HepG2 (cell line): ENCODE measurements at regions not wholly inside any gene's neighbourhood (a gene's known extent, or its start where the extent isn't known, plus 50 kb on each side); places are given as distances from the start of the nearest gene placed in this dataset.

Experiments used
- ATAC-seq: fragments of 200-7000 bp; cut with Tn5 transposase; 3 replicates; pipeline ENCODE4 v1.9.1; 2020; ENCODE audit warnings: mild to moderate bottlenecking, moderate library complexity
- BruUV-seq: library from RNA; stranded (reverse); fragments of 400-500 nt; replicated peaks from 2 replicates; lab custom pipeline; 2021; lab: Mats Ljungman, UMichigan
- CTCF ChIA-PET: fragments of 300-600 bp; formaldehyde crosslinking; extraction: SDS; loops from one replicate; lab custom pipeline; 2021; ENCODE audit warnings: low total read pairs, inconsistent platforms, low intra/inter-chr PET ratio; lab: Yijun Ruan, JAX
- POLR2A ChIA-PET: fragments of 350-600 bp; sonication (Branson Sonifier 250); formaldehyde crosslinking; loops from one replicate; lab custom pipeline; 2020; ENCODE audit warnings: antibody characterized with exemption, inconsistent platforms; lab: Yijun Ruan, JAX
- DNase-seq: peaks from one replicate; pipeline ENCODE4 v3.0.0-alpha.2; 2015; ENCODE audit warnings: low spot score
- FAIRE-seq: peaks from 3 replicates; lab custom pipeline; 2011; peaks lifted over from hg19 to GRCh38; lab: Jason Lieb, UNC
- H2AFZ ChIP-seq: one replicate; pipeline ENCODE4 v1.6.1; 2011; ENCODE audit warnings: low read length, inconsistent platforms
- H3K27ac ChIP-seq: fragments of 300-600 bp; 3 replicates; pipeline ENCODE4 v1.8.0; 2011; ENCODE audit warnings: mixed run types, mild to moderate bottlenecking, mixed read lengths, low read length, inconsistent platforms; ENCODE audit not compliant: insufficient read depth; ENCODE audit errors: extremely low read length
- H3K27me3 ChIP-seq, 2 experiments: fragments of 200-600 bp in 1 of 2; 2 replicates in 1 of 2; 3 replicates in 1 of 2; pipeline versions ENCODE4 v1.6.0 to v1.8.0; 2011; ENCODE audit warnings: low read length in 2 of 2, mild to moderate bottlenecking in 2 of 2, moderate library complexity in 2 of 2, inconsistent platforms in 1 of 2; ENCODE audit not compliant: insufficient read depth in 2 of 2, control insufficient read depth in 1 of 2
- H3K36me3 ChIP-seq, 2 experiments: fragments of 200-600 bp in 1 of 2; replicated peaks in 1 of 2; 2 replicates in 1 of 2; 3 replicates in 1 of 2; pipeline versions ENCODE4 v1.5.1 to v1.8.0; 2011; ENCODE audit warnings: low read length in 2 of 2, inconsistent platforms in 1 of 2; ENCODE audit not compliant: insufficient read depth in 2 of 2, control insufficient read depth in 1 of 2
- H3K4me1 ChIP-seq: 2 replicates; pipeline ENCODE4 v1.5.1; 2012; ENCODE audit warnings: low read length, inconsistent platforms; ENCODE audit not compliant: insufficient read depth
- H3K4me2 ChIP-seq: 2 replicates; pipeline ENCODE4 v1.6.0; 2011; ENCODE audit warnings: low read depth, low read length, inconsistent platforms
- H3K4me3 ChIP-seq, 3 experiments: fragments of 200-600 bp in 1 of 3; sonication (generic), shearing (Covaris generic) in 1 of 3; replicated peaks in 1 of 3; 2 replicates each; pipeline ENCODE4 v1.5.1; 2011 to 2016; ENCODE audit warnings: low read length in 3 of 3, inconsistent platforms in 2 of 3, low read depth in 2 of 3, mild to moderate bottlenecking in 2 of 3, control low read depth in 1 of 3, mixed read lengths in 1 of 3; ENCODE audit not compliant: insufficient read depth in 1 of 3
- H3K79me2 ChIP-seq: one replicate; pipeline ENCODE4 v1.6.1; 2011; ENCODE audit warnings: low read length, inconsistent platforms; ENCODE audit not compliant: insufficient read depth
- H3K9ac ChIP-seq: 2 replicates; pipeline ENCODE4 v1.6.0; 2011; ENCODE audit warnings: mild to moderate bottlenecking, low read depth, low read length, inconsistent platforms; ENCODE audit not compliant: insufficient read depth
- H3K9me3 ChIP-seq: 2 replicates; pipeline ENCODE4 v1.5.1; 2012; ENCODE audit warnings: mild to moderate bottlenecking, low read length
- H4K20me1 ChIP-seq: 2 replicates; pipeline ENCODE4 v1.6.0; 2011; ENCODE audit warnings: inconsistent platforms, mild to moderate bottlenecking, low read length, moderate library complexity; ENCODE audit not compliant: insufficient read depth
- KAT8 ChIP-seq: IDR thresholded peaks from 2 replicates; pipeline ENCODE4 v1.6.1; 2016; ENCODE audit warnings: missing genetic modification reagents, missing compliant biosample characterization
- PITX1 ChIP-seq: sonication (generic); formaldehyde crosslinking; IDR thresholded peaks from 2 replicates; pipeline ENCODE4 v1.5.1; 2020; ENCODE audit warnings: mild to moderate bottlenecking, missing genetic modification reagents
- REXO4 ChIP-seq: sonication (generic); formaldehyde crosslinking; IDR thresholded peaks from 2 replicates; pipeline ENCODE4 v1.8.0; 2022; ENCODE audit warnings: missing genetic modification reagents, mild to moderate bottlenecking, borderline replicate concordance
- WIZ ChIP-seq: sonication (generic); formaldehyde crosslinking; IDR thresholded peaks from 2 replicates; pipeline ENCODE4 v1.5.1; 2020; ENCODE audit warnings: mild to moderate bottlenecking, missing genetic modification reagents
- YEATS2 ChIP-seq: sonication (generic); formaldehyde crosslinking; IDR thresholded peaks from 2 replicates; pipeline ENCODE4 v1.4.0; 2020; ENCODE audit warnings: missing genetic modification reagents, borderline replicate concordance
- ZBTB20 ChIP-seq: sonication (generic); formaldehyde crosslinking; IDR thresholded peaks from 2 replicates; pipeline ENCODE4 v1.8.1; 2023; ENCODE audit warnings: missing genetic modification reagents, low read depth, mild to moderate bottlenecking, borderline replicate concordance
- ZNF207 ChIP-seq: fragments of 450-650 bp; IDR thresholded peaks from 2 replicates; pipeline ENCODE4 v1.6.1; 2016; ENCODE audit warnings: antibody characterized with exemption, borderline replicate concordance
- ZNF343 ChIP-seq: sonication (generic); formaldehyde crosslinking; IDR thresholded peaks from 2 replicates; pipeline ENCODE4 v1.4.0; 2020; ENCODE audit warnings: mild to moderate bottlenecking, missing genetic modification reagents
- ZNF674 ChIP-seq: sonication (generic); formaldehyde crosslinking; IDR thresholded peaks from 2 replicates; pipeline ENCODE4 v1.5.0; 2020; ENCODE audit warnings: low read depth, mild to moderate bottlenecking, missing genetic modification reagents
- ZNF839 ChIP-seq: sonication (generic); formaldehyde crosslinking; IDR thresholded peaks from 2 replicates; pipeline ENCODE4 v1.4.0; 2020; ENCODE audit warnings: missing genetic modification reagents, mild to moderate bottlenecking, borderline replicate concordance
- ZSCAN22 ChIP-seq: sonication (generic); formaldehyde crosslinking; IDR thresholded peaks from 2 replicates; pipeline ENCODE4 v1.4.0; 2020; ENCODE audit warnings: mild to moderate bottlenecking, missing genetic modification reagents
- WGBS: methylation state at CpG from one replicate; pipeline ENCODE4 v1.1.6; 2017; ENCODE audit warnings: low lambda C conversion rate; 5-methylcytosine and 5-hydroxymethylcytosine counted together
- in situ Hi-C: cut with HindIII; loops from 2 replicates; pipeline ENCODE4 v1.10.0; 2017; ENCODE audit warnings: low pct_unique_long_range_greater_than_20kb; ENCODE audit not compliant: extremely low pct_ligation_motif_present
- intact Hi-C: fragments of 100-400 bp; cut with micrococcal nuclease; formaldehyde crosslinking; loops from one replicate; pipeline ENCODE4 v1.10.0; 2022; ENCODE audit not compliant: unreplicated experiment
- TF ChIP-seq, protein P1 (sequence below): sonication (generic); formaldehyde crosslinking; IDR thresholded peaks from 2 replicates; pipeline ENCODE4 v1.4.0; 2020; ENCODE audit warnings: missing genetic modification reagents, borderline replicate concordance

DNA sequence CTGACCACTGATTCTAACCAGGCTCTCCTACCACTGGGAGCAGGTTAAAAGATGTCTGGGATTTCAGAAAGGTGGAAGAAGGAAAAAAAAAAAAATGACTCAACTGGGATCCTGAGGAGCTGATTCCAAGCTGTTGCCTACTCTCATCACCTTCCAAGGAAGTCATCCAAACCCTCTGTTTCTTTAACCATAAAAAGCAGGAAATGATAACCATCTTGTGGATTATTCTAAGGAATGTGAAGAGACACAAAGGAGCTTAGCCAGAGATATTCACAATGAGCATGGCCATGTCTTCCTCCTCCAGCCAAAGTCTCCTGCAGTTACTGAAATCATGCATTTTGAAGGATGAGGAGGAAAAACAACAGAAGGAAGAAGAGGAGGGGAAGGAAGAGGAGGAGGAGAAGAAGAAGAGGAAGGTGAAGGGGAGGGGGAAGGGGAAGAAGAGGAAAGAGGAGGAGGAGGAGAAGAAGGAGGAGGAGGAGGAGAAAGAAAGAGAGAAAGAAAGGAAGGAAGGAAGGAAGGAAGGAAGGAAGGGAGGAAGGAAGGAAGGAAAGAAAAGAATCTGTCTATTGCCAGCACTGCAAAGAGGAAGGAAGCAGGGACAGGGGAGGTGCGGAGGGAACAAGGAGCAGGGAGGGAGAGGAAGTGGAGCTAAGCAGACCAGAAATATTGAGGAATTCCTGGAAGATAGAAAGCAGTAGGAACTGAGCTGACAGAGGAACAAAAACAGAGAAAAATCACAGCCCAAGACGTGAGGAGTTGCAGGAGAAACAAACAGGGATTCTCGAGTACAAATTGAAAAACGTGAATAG lies 229.2 kb downstream of the UACA start:
- POLR2A ChIA-PET: no interaction called here
- intact Hi-C loops: no loop called here
- no peak overlapping the region for H3K4me3 ChIP-seq
- no peak for TF ChIP-seq ZBTB20
- no peak for TF ChIP-seq ZNF839 (CRISPR knock-in tag)
- TF ChIP-seq WIZ (CRISPR knock-in tag): no peak
- no peak for TF ChIP-seq ZSCAN22
- TF ChIP-seq, protein P1, sequence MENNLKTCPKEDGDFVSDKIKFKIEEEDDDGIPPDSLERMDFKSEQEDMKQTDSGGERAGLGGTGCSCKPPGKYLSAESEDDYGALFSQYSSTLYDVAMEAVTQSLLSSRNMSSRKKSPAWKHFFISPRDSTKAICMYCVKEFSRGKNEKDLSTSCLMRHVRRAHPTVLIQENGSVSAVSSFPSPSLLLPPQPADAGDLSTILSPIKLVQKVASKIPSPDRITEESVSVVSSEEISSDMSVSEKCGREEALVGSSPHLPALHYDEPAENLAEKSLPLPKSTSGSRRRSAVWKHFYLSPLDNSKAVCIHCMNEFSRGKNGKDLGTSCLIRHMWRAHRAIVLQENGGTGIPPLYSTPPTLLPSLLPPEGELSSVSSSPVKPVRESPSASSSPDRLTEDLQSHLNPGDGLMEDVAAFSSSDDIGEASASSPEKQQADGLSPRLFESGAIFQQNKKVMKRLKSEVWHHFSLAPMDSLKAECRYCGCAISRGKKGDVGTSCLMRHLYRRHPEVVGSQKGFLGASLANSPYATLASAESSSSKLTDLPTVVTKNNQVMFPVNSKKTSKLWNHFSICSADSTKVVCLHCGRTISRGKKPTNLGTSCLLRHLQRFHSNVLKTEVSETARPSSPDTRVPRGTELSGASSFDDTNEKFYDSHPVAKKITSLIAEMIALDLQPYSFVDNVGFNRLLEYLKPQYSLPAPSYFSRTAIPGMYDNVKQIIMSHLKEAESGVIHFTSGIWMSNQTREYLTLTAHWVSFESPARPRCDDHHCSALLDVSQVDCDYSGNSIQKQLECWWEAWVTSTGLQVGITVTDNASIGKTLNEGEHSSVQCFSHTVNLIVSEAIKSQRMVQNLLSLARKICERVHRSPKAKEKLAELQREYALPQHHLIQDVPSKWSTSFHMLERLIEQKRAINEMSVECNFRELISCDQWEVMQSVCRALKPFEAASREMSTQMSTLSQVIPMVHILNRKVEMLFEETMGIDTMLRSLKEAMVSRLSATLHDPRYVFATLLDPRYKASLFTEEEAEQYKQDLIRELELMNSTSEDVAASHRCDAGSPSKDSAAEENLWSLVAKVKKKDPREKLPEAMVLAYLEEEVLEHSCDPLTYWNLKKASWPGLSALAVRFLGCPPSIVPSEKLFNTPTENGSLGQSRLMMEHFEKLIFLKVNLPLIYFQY: no peak
- TF ChIP-seq ZNF207: no peak
- TF ChIP-seq ZNF343 (CRISPR knock-in tag): no peak
- TF ChIP-seq PITX1 (CRISPR knock-in tag): no peak
- no peak for TF ChIP-seq ZNF674 (CRISPR knock-in tag)
- no peak for TF ChIP-seq KAT8 (CRISPR knock-in tag)
- no peak for TF ChIP-seq YEATS2 (CRISPR knock-in tag)
- TF ChIP-seq REXO4 (CRISPR knock-in tag): no peak
- TF ChIP-seq, all 625 proteins: peak for 0
- DNase-seq: no peak
- no peak overlapping the region for H3K4me2 ChIP-seq
- no TSS peak for BruUV-seq
- no peak overlapping the region for H3K9ac ChIP-seq
- ATAC-seq: no peak
- WGBS: 10% methylated on average over 4 of the region's 4 CpGs
- no peak overlapping the region for H3K27ac ChIP-seq
- H3K4me1 ChIP-seq: peaks cover 25% of the 10 kb centered on the region
- no peaks in the 10 kb centered on the region for H3K36me3 ChIP-seq
- no peaks in the 10 kb centered on the region for H4K20me1 ChIP-seq
- CTCF ChIA-PET: no interaction called here
- FAIRE-seq: no peak
- no peaks in the 10 kb centered on the region for H3K9me3 ChIP-seq
- in situ Hi-C loops: no loop called here
- no peak overlapping the region for H2AFZ ChIP-seq
- peaks cover 0 to 8% of the 10 kb centered on the region in 2 experiments; a peak in 1 of 5 replicates for H3K27me3 ChIP-seq
- no peaks in the 10 kb centered on the region for H3K79me2 ChIP-seq
